CD14-positive monocyte (primary cell): ENCODE measurements at regions not wholly inside any gene's neighbourhood (a gene's known extent, or its start where the extent isn't known, plus 50 kb on each side); places are given as distances from the start of the nearest gene placed in this dataset.

ENCODE experiments used
- DNase-seq, 3 donors: peaks; one replicate each; pipeline ENCODE4 v3.0.0-alpha.2; 2011 to 2022
- H2AFZ ChIP-seq: 2 replicates; pipeline ENCODE4 v1.6.0; 2012; ENCODE audit warnings: mild to moderate bottlenecking, low read depth, low read length, inconsistent platforms; ENCODE audit not compliant: insufficient read depth, poor library complexity, severe bottlenecking
- H3K27ac ChIP-seq, 2 donors: 1 replicate in 1 of 2; 2 replicates in 1 of 2; pipeline ENCODE4 v1.5.1; 2012 to 2013; ENCODE audit warnings: low read length in 2 of 2, control low read depth in 1 of 2, inconsistent platforms in 1 of 2, low read depth in 1 of 2, mild to moderate bottlenecking in 1 of 2
- H3K27me3 ChIP-seq, 2 donors: one replicate each; pipeline versions ENCODE4 v1.6.0 to v1.6.1; 2011 to 2013; ENCODE audit warnings: low read length in 2 of 2; ENCODE audit not compliant: control insufficient read depth in 2 of 2, insufficient read depth in 2 of 2
- H3K36me3 ChIP-seq, 2 donors: replicated peaks in 1 of 2; 1 replicate in 1 of 2; 2 replicates in 1 of 2; pipeline versions ENCODE4 v1.5.1 to v1.6.1; 2012 to 2013; ENCODE audit warnings: low read length in 2 of 2, control low read depth in 1 of 2, inconsistent platforms in 1 of 2, mild to moderate bottlenecking in 1 of 2; ENCODE audit not compliant: insufficient read depth in 2 of 2, control insufficient read depth in 1 of 2
- H3K4me1 ChIP-seq, 2 donors: 1 replicate in 1 of 2; 2 replicates in 1 of 2; pipeline versions ENCODE4 v1.5.1 to v1.6.1; 2012 to 2013; ENCODE audit warnings: low read length in 2 of 2, control low read depth in 1 of 2, inconsistent platforms in 1 of 2, mild to moderate bottlenecking in 1 of 2, moderate library complexity in 1 of 2; ENCODE audit not compliant: insufficient read depth in 2 of 2, control insufficient read depth in 1 of 2
- H3K4me2 ChIP-seq: replicated peaks from 2 replicates; pipeline ENCODE3; 2012; ENCODE audit warnings: low read length, moderate library complexity, mild to moderate bottlenecking; ENCODE audit not compliant: poor library complexity, severe bottlenecking; ENCODE audit errors: extremely low read depth
- H3K4me3 ChIP-seq, 3 experiments: fragments of 200-600 bp in 1 of 3; sonication (generic) in 1 of 3; replicated peaks in 1 of 3; 1 replicate in 2 of 3; 2 replicates in 1 of 3; pipeline ENCODE4 v1.5.1; 2011 to 2013; ENCODE audit warnings: low read length in 3 of 3, mild to moderate bottlenecking in 3 of 3, control low read depth in 2 of 3, low read depth in 2 of 3, inconsistent platforms in 1 of 3, moderate library complexity in 1 of 3
- H3K79me2 ChIP-seq: 2 replicates; pipeline ENCODE4 v1.6.0; 2012; ENCODE audit warnings: mild to moderate bottlenecking, control low read depth, inconsistent platforms, low read length, moderate library complexity; ENCODE audit not compliant: insufficient read depth
- H3K9ac ChIP-seq: 2 replicates; pipeline ENCODE4 v1.6.0; 2017; ENCODE audit warnings: low read length, mild to moderate bottlenecking; ENCODE audit not compliant: insufficient read depth, poor library complexity, severe bottlenecking
- H3K9me3 ChIP-seq, 2 donors: replicated peaks in 1 of 2; 1 replicate in 1 of 2; 2 replicates in 1 of 2; pipeline versions ENCODE4 v1.5.1 to v1.6.1; 2012 to 2013; ENCODE audit warnings: low read length in 2 of 2, control low read depth in 1 of 2; ENCODE audit not compliant: control insufficient read depth in 1 of 2, insufficient read depth in 1 of 2
- H4K20me1 ChIP-seq: 2 replicates; pipeline ENCODE4 v1.6.0; 2012; ENCODE audit warnings: mild to moderate bottlenecking, low read length, control low read depth, moderate library complexity; ENCODE audit not compliant: insufficient read depth
- H3K27ac Mint-ChIP-seq, 7 donors: one replicate each; pipeline ENCODE4 v1.8.0; 2020; ENCODE audit warnings: mild to moderate bottlenecking in 7 of 7, mixed read lengths in 7 of 7, moderate library complexity in 6 of 7, inconsistent platforms in 2 of 7
- H3K27me3 Mint-ChIP-seq, 3 donors: one replicate each; pipeline ENCODE4 v1.8.0; 2021 to 2022; ENCODE audit warnings: low read depth in 3 of 3, mild to moderate bottlenecking in 3 of 3, mixed read lengths in 3 of 3, moderate library complexity in 3 of 3, inconsistent platforms in 1 of 3
- H3K36me3 Mint-ChIP-seq, 2 donors: one replicate each; pipeline ENCODE4 v1.8.0; 2020; ENCODE audit warnings: mixed read lengths in 2 of 2, inconsistent platforms in 1 of 2, mild to moderate bottlenecking in 1 of 2
- H3K4me1 Mint-ChIP-seq: one replicate; pipeline ENCODE4 v1.8.0; 2020; ENCODE audit warnings: mild to moderate bottlenecking, mixed read lengths
- H3K4me3 Mint-ChIP-seq, 2 donors: one replicate each; pipeline ENCODE4 v1.8.0; 2020; ENCODE audit warnings: mild to moderate bottlenecking in 2 of 2, mixed read lengths in 2 of 2, moderate library complexity in 1 of 2
- H3K9me3 Mint-ChIP-seq, 7 donors: one replicate each; pipeline ENCODE4 v1.8.0; 2020 to 2022; ENCODE audit warnings: mixed read lengths in 7 of 7, mild to moderate bottlenecking in 6 of 7, moderate library complexity in 6 of 7, inconsistent platforms in 2 of 7
- WGBS: methylation state at CpG from one replicate; pipeline ENCODE4 v1.1.5; 2013; ENCODE audit warnings: missing lambda C conversion rate; ENCODE audit not compliant: insufficient coverage; 5-methylcytosine and 5-hydroxymethylcytosine counted together
- intact Hi-C, 2 donors: fragments of 100-400 bp; cut with micrococcal nuclease; formaldehyde crosslinking; loops; one replicate each; pipeline versions ENCODE4 v1.15.0 to v1.15.1; 2023
- TF ChIP-seq, protein P1 (sequence below): fragments of 200-600 bp; IDR thresholded peaks from one replicate; pipeline ENCODE4 v1.8.0; 2022; ENCODE audit warnings: antibody characterized with exemption, mild to moderate bottlenecking

- 98% methylated on average over 4 of the region's 5 CpGs for WGBS
- Mint-ChIP-seq H3K27ac (no peak overlapping the region), H3K27me3 (peaks cover 0 to 3% (median 0%) of the 10 kb centered on the region in 3 donors), H3K4me1 (no peaks in the 10 kb centered on the region), H3K9me3 (peaks cover 0 to 2% (median 0%) of the 10 kb centered on the region in 7 donors), H3K36me3 (no peaks in the 10 kb centered on the region), H3K4me3 (no peak overlapping the region)
- Histone ChIP-seq H3K4me1 (no peaks in the 10 kb centered on the region), H3K27me3 (no peaks in the 10 kb centered on the region), H3K4me3 (no peak overlapping the region), H3K9me3 (no peaks in the 10 kb centered on the region), H4K20me1 (no peaks in the 10 kb centered on the region), H3K79me2 (no peaks in the 10 kb centered on the region), H3K4me2 (no peak overlapping the region), H3K36me3 (no peaks in the 10 kb centered on the region), H3K27ac (no peak overlapping the region), H3K9ac (no peak overlapping the region), H2AFZ (no peak overlapping the region)
- TF ChIP-seq, protein P1, sequence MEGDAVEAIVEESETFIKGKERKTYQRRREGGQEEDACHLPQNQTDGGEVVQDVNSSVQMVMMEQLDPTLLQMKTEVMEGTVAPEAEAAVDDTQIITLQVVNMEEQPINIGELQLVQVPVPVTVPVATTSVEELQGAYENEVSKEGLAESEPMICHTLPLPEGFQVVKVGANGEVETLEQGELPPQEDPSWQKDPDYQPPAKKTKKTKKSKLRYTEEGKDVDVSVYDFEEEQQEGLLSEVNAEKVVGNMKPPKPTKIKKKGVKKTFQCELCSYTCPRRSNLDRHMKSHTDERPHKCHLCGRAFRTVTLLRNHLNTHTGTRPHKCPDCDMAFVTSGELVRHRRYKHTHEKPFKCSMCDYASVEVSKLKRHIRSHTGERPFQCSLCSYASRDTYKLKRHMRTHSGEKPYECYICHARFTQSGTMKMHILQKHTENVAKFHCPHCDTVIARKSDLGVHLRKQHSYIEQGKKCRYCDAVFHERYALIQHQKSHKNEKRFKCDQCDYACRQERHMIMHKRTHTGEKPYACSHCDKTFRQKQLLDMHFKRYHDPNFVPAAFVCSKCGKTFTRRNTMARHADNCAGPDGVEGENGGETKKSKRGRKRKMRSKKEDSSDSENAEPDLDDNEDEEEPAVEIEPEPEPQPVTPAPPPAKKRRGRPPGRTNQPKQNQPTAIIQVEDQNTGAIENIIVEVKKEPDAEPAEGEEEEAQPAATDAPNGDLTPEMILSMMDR: no peak
- intact Hi-C loops: no loop called here
- no peak for DNase-seq
Measured at GRCh38 chr2:129672521-129672920, 306.9 kb upstream of the RAB6C start.

DNA sequence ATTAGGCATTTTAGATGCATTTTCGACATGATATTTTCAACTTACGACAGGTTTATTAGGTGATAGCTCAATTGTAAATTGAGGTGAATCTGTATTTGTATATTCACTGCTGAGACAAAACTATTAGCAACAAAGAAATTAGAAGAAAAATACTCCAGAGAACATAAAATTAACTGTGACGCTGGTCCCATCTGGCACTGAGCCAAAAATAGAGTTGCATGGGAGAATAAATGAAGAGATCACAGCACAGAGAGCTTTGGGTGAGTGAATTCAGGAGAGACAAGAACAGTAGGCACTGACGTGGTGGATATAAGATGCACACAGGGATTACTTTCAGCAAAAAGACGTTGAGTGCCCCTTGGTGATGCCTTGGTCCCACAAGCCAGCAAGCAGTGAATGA is 306.2 kb upstream of the RAB6C start:
- Mint-ChIP-seq H3K27me3 (peaks cover 0 to 5% (median 0%) of the 10 kb centered on the region in 3 donors), H3K4me3 (no peak overlapping the region), H3K27ac (no peak overlapping the region), H3K4me1 (no peaks in the 10 kb centered on the region), H3K9me3 (peaks cover 0 to 2% (median 0%) of the 10 kb centered on the region in 7 donors), H3K36me3 (no peaks in the 10 kb centered on the region)
- Histone ChIP-seq H3K27me3 (no peaks in the 10 kb centered on the region), H3K27ac (no peak overlapping the region), H3K79me2 (no peaks in the 10 kb centered on the region), H3K9ac (no peak overlapping the region), H3K4me2 (no peak overlapping the region), H2AFZ (no peak overlapping the region), H3K4me1 (no peaks in the 10 kb centered on the region), H3K4me3 (no peak overlapping the region), H3K36me3 (no peaks in the 10 kb centered on the region), H4K20me1 (no peaks in the 10 kb centered on the region), H3K9me3 (no peaks in the 10 kb centered on the region)
- 100% methylated on average over 3 of the region's 5 CpGs for WGBS
- intact Hi-C loops: no loop called here
- no peak for DNase-seq
- TF ChIP-seq, protein P1: no peak
